IMR-90 (cell line): ENCODE measurements at regions not wholly inside any gene's neighbourhood (a gene's known extent, or its start where the extent isn't known, plus 50 kb on each side); places are given as distances from the start of the nearest gene placed in this dataset.

ENCODE experiments used
- ATAC-seq: fragments of 200-7000 bp; cut with Tn5 transposase; 2 replicates; pipeline ENCODE4 v1.9.1; 2020; ENCODE audit warnings: low read depth, mild to moderate bottlenecking, moderate library complexity
- BruUV-seq: library from RNA; stranded (reverse); fragments of 400-500 nt; replicated peaks from 2 replicates; lab custom pipeline; 2021; lab: Mats Ljungman, UMichigan
- CTCF ChIA-PET: fragments of 300-600 bp; formaldehyde crosslinking; extraction: SDS; loops from one replicate; lab custom pipeline; 2021; ENCODE audit warnings: antibody characterized with exemption; lab: Yijun Ruan, JAX
- POLR2A ChIA-PET: fragments of 300-600 bp; sonication (Branson Sonifier 250); formaldehyde crosslinking; loops from one replicate; lab custom pipeline; 2022; ENCODE audit warnings: antibody characterized with exemption; ENCODE audit not compliant: unreplicated experiment; lab: Charles Lee
- DNase-seq: peaks from one replicate; pipeline ENCODE4 v3.0.0; 2013
- H2AFZ ChIP-seq: replicated peaks from 2 replicates; pipeline ENCODE3; 2013; ENCODE audit warnings: low read length, mild to moderate bottlenecking; ENCODE audit not compliant: poor library complexity
- H2AK5ac ChIP-seq: 2 replicates; pipeline ENCODE4 v1.6.1; 2013; ENCODE audit warnings: low read depth, low read length, inconsistent platforms
- H2AK9ac ChIP-seq: replicated peaks from 2 replicates; pipeline ENCODE3; 2013; ENCODE audit warnings: mild to moderate bottlenecking, low read depth, low read length, moderate library complexity; ENCODE audit not compliant: poor library complexity
- H2BK120ac ChIP-seq: 2 replicates; pipeline ENCODE4 v1.6.1; 2013; ENCODE audit warnings: low read depth, low read length, inconsistent platforms
- H2BK15ac ChIP-seq: 3 replicates; pipeline ENCODE4 v1.6.1; 2013; ENCODE audit warnings: low read depth, low read length, inconsistent platforms
- H2BK20ac ChIP-seq: 2 replicates; pipeline ENCODE4 v1.6.1; 2013; ENCODE audit warnings: low read depth, mild to moderate bottlenecking, inconsistent platforms, low read length, moderate library complexity
- H2BK5ac ChIP-seq: 2 replicates; pipeline ENCODE4 v1.6.1; 2013; ENCODE audit warnings: mild to moderate bottlenecking, low read depth, low read length, inconsistent platforms; ENCODE audit not compliant: poor library complexity, severe bottlenecking
- H3K14ac ChIP-seq: replicated peaks from 2 replicates; pipeline ENCODE4 v1.6.1; 2013; ENCODE audit warnings: low read depth, low read length, inconsistent platforms
- H3K18ac ChIP-seq: 2 replicates; pipeline ENCODE4 v1.6.1; 2013; ENCODE audit warnings: low read depth, low read length, control low read depth
- H3K23ac ChIP-seq: 2 replicates; pipeline ENCODE4 v1.6.1; 2013; ENCODE audit warnings: low read depth, low read length, inconsistent platforms
- H3K27ac ChIP-seq: 2 replicates; pipeline ENCODE4 v1.5.1; 2013; ENCODE audit warnings: mild to moderate bottlenecking, control low read depth, low read length; ENCODE audit not compliant: insufficient read depth
- H3K27me3 ChIP-seq: 2 replicates; pipeline ENCODE4 v1.6.1; 2013; ENCODE audit warnings: low read length; ENCODE audit not compliant: control insufficient read depth, insufficient read depth
- H3K36me3 ChIP-seq: 2 replicates; pipeline ENCODE4 v1.6.1; 2013; ENCODE audit warnings: low read length, mixed read lengths; ENCODE audit not compliant: control insufficient read depth, insufficient read depth
- H3K4ac ChIP-seq: 2 replicates; pipeline ENCODE4 v1.6.1; 2013; ENCODE audit warnings: low read depth, low read length, inconsistent platforms
- H3K4me1 ChIP-seq: 2 replicates; pipeline ENCODE4 v1.6.1; 2013; ENCODE audit warnings: low read length, mixed read lengths; ENCODE audit not compliant: control insufficient read depth, insufficient read depth
- H3K4me2 ChIP-seq: 2 replicates; pipeline ENCODE4 v1.6.1; 2013; ENCODE audit warnings: low read depth, mild to moderate bottlenecking, control low read depth, low read length, moderate library complexity
- H3K4me3 ChIP-seq: 2 replicates; pipeline ENCODE4 v1.5.1; 2013; ENCODE audit warnings: low read depth, mild to moderate bottlenecking, control low read depth, low read length, moderate library complexity; ENCODE audit not compliant: insufficient read depth
- H3K56ac ChIP-seq: 2 replicates; pipeline ENCODE4 v1.6.1; 2013; ENCODE audit warnings: low read length, inconsistent platforms; ENCODE audit not compliant: insufficient read depth; ENCODE audit errors: extremely low read depth
- H3K79me1 ChIP-seq, 2 experiments: 2 replicates each; pipeline ENCODE4 v1.6.1; 2013; ENCODE audit warnings: low read length in 2 of 2, inconsistent platforms in 1 of 2, low read depth in 1 of 2
- H3K9ac ChIP-seq: 2 replicates; pipeline ENCODE4 v1.6.1; 2013; ENCODE audit warnings: low read depth, low read length, control low read depth
- H3K9me1 ChIP-seq: 2 replicates; pipeline ENCODE4 v1.6.1; 2013; ENCODE audit warnings: low read length, inconsistent platforms; ENCODE audit not compliant: insufficient read depth
- H3K9me3 ChIP-seq: 2 replicates; pipeline ENCODE4 v1.6.1; 2013; ENCODE audit warnings: low read length; ENCODE audit not compliant: control insufficient read depth, insufficient read depth
- H4K20me1 ChIP-seq: 2 replicates; pipeline ENCODE4 v1.6.1; 2013; ENCODE audit warnings: low read length, inconsistent platforms; ENCODE audit not compliant: insufficient read depth
- H4K5ac ChIP-seq: 2 replicates; pipeline ENCODE4 v1.6.1; 2013; ENCODE audit warnings: mild to moderate bottlenecking, low read depth, low read length, control low read depth
- H4K8ac ChIP-seq, 2 experiments: 2 replicates each; pipeline ENCODE4 v1.6.1; 2013; ENCODE audit warnings: low read depth in 2 of 2, low read length in 2 of 2, control low read depth in 1 of 2, inconsistent platforms in 1 of 2
- H4K91ac ChIP-seq: 2 replicates; pipeline ENCODE4 v1.6.1; 2013; ENCODE audit warnings: low read depth, low read length, inconsistent platforms; ENCODE audit not compliant: insufficient read depth
- CHD1 ChIP-seq: IDR thresholded peaks from 2 replicates; pipeline ENCODE4 v1.6.1; 2012; ENCODE audit warnings: low read depth, low read length, improper control_type of control experiment
- MAFK ChIP-seq: IDR thresholded peaks from 2 replicates; pipeline ENCODE4 v1.6.1; 2012; ENCODE audit warnings: low read depth, low read length, improper control_type of control experiment
- MAZ ChIP-seq: IDR thresholded peaks from 2 replicates; pipeline ENCODE4 v1.6.1; 2012; ENCODE audit warnings: low read depth, mild to moderate bottlenecking, low read length, improper control_type of control experiment, moderate library complexity, borderline replicate concordance
- NFE2L2 ChIP-seq: fragments of 150-350 bp; IDR thresholded peaks from 2 replicates; pipeline ENCODE4 v1.6.1; 2016; ENCODE audit warnings: low read depth, mild to moderate bottlenecking, low read length
- POLR2A ChIP-seq: IDR thresholded peaks from 2 replicates; pipeline ENCODE4 v1.6.1; 2012; ENCODE audit warnings: mild to moderate bottlenecking, low read depth, low read length
- RAD21 ChIP-seq: IDR thresholded peaks from 2 replicates; pipeline ENCODE4 v1.6.1; 2012; ENCODE audit warnings: low read length, improper control_type of control experiment
- WGBS, 2 experiments: methylation state at CpG; one replicate each; pipeline versions ENCODE4 v1.1.5 to v1.1.7; 2013; ENCODE audit warnings: missing lambda C conversion rate in 2 of 2; ENCODE audit not compliant: insufficient read length in 1 of 2; ENCODE audit errors: extremely low coverage in 2 of 2; 5-methylcytosine and 5-hydroxymethylcytosine counted together
- dilution Hi-C: fragments of 300-500 bp; cut with HindIII; formaldehyde crosslinking; loops from one replicate; pipeline ENCODE4 v1.14.3; 2018; ENCODE audit warnings: low sequenced_read_pairs; ENCODE audit not compliant: unreplicated experiment
- in situ Hi-C: fragments of 300-500 bp; cut with MboI; formaldehyde crosslinking; loops from 3 replicates; pipeline ENCODE4 v1.14.3; 2019; ENCODE audit warnings: low sequenced_read_pairs, inconsistent platforms, mixed read lengths
- intact Hi-C: fragments of 100-400 bp; cut with micrococcal nuclease; formaldehyde crosslinking; loops from 2 replicates; pipeline ENCODE4 v1.10.0; 2022
- TF ChIP-seq, protein P1 (sequence below): fragments of 150-350 bp; IDR thresholded peaks from 2 replicates; pipeline ENCODE4 v1.6.1; 2016; ENCODE audit warnings: low read depth, mild to moderate bottlenecking, low read length, moderate library complexity, borderline replicate concordance
- TF ChIP-seq, protein P2 (sequence below): conservative IDR thresholded peaks from 2 replicates; pipeline ENCODE4 v1.5.1; 2012; ENCODE audit warnings: mild to moderate bottlenecking, low read depth, low read length, improper control_type of control experiment

DNA sequence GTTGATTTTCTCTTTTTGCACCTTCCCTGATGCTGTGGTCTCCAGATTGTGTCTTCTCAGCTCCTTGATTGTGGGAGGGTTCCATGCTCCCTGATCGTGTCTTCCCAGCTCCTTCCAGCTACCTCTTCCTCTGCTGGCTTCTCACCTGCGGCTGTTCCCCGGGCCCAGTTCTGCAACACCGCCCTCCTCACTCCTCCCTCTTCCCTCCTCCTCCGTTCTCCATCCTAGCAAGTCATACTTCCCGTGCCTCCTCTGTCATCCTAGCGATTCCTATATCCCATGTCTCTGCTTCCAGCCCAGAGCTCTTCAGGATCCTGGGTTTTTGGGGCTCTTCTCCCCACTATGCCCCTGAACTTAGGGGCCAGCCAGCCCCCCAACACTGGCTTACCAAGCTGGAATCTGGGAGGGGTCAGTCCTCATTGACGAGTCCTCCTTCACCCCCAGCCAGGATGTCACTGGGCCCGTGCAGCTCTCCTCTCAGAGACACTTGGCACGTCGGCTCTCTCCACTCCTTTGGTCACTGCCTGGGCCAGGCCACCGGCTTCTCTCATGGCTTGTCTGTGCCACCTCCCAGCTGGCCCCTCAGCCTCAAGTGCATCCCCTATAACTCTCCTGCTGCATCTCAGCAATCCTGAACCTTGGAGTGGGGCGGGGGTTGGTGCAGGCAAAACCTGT is 255.4 kb upstream of the MVB12B start:
- Histone ChIP-seq H3K23ac (no peak overlapping the region), H4K91ac (no peak overlapping the region), H3K79me1 (no peaks in the 10 kb centered on the region), H3K9me3 (no peaks in the 10 kb centered on the region), H2BK20ac (no peak overlapping the region), H2AK5ac (no peak overlapping the region), H3K36me3 (no peaks in the 10 kb centered on the region), H3K56ac (no peak overlapping the region), H4K5ac (no peak overlapping the region), H3K4ac (no peak overlapping the region), H2BK5ac (no peak overlapping the region), H4K8ac (no peak overlapping the region), H4K20me1 (no peaks in the 10 kb centered on the region), H3K27me3 (peaks cover 30% of the 10 kb centered on the region), H2BK120ac (no peak overlapping the region), H3K27ac (no peak overlapping the region), H3K4me3 (no peak overlapping the region), H2AK9ac (no peak overlapping the region), H3K14ac (no peak overlapping the region), H3K9ac (no peak overlapping the region), H2AFZ (no peak overlapping the region), H3K4me2 (no peak overlapping the region), H3K18ac (no peak overlapping the region), H3K4me1 (no peaks in the 10 kb centered on the region), H3K9me1 (no peaks in the 10 kb centered on the region), H2BK15ac (no peak overlapping the region)
- BruUV-seq = no TSS peak
- no peak for DNase-seq
- dilution Hi-C loops = no loop called here
- 44% methylated on average over 10 of the region's 13 CpGs; no CpG with 5 or more reads in 1 of the 2 experiments for WGBS, 2 experiments
- in situ Hi-C loops = no loop called here
- intact Hi-C loops = no loop called here
- TF ChIP-seq POLR2A (no peak), MAFK (no peak), CHD1 (no peak), RAD21 (no peak), NFE2L2 (no peak), MAZ (no peak)
- TF ChIP-seq, protein P1, sequence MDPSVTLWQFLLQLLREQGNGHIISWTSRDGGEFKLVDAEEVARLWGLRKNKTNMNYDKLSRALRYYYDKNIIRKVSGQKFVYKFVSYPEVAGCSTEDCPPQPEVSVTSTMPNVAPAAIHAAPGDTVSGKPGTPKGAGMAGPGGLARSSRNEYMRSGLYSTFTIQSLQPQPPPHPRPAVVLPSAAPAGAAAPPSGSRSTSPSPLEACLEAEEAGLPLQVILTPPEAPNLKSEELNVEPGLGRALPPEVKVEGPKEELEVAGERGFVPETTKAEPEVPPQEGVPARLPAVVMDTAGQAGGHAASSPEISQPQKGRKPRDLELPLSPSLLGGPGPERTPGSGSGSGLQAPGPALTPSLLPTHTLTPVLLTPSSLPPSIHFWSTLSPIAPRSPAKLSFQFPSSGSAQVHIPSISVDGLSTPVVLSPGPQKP = no peak
- TF ChIP-seq, protein P2, sequence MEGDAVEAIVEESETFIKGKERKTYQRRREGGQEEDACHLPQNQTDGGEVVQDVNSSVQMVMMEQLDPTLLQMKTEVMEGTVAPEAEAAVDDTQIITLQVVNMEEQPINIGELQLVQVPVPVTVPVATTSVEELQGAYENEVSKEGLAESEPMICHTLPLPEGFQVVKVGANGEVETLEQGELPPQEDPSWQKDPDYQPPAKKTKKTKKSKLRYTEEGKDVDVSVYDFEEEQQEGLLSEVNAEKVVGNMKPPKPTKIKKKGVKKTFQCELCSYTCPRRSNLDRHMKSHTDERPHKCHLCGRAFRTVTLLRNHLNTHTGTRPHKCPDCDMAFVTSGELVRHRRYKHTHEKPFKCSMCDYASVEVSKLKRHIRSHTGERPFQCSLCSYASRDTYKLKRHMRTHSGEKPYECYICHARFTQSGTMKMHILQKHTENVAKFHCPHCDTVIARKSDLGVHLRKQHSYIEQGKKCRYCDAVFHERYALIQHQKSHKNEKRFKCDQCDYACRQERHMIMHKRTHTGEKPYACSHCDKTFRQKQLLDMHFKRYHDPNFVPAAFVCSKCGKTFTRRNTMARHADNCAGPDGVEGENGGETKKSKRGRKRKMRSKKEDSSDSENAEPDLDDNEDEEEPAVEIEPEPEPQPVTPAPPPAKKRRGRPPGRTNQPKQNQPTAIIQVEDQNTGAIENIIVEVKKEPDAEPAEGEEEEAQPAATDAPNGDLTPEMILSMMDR = no peak
- ChIA-PET CTCF (no interaction called here), POLR2A (no interaction called here)
- no peak for ATAC-seq
